ENCODE measurements at regions not wholly inside any gene's neighbourhood (a gene's known extent, or its start where the extent isn't known, plus 50 kb on each side); places are given as distances from the start of the nearest gene placed in this dataset.
"Not testable (repeated sequence)": the region's sequence is repeated elsewhere in the genome, so short reads cannot be mapped to it uniquely, and the experiment has no call there.

DNA sequence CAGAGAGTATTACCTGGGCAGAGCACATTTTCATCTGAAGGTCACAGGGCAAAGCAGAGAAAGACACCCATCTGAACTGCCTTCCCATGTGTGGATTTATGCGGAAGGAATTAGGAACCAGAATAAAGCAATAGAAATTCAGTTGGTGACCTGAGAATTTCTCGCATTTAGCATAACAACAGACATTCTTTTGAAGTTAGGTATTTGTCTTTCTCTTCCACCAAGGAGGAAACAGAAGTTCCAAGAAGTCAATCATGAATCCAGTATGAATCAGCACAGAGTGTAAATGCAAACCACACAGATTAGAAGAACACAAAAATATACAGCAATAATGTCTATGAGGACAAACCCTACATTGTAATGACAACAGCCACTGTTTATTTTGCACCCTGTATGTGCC is 515.2 kb upstream of the BRINP1 start:
- no peak for DNase-seq

DNA sequence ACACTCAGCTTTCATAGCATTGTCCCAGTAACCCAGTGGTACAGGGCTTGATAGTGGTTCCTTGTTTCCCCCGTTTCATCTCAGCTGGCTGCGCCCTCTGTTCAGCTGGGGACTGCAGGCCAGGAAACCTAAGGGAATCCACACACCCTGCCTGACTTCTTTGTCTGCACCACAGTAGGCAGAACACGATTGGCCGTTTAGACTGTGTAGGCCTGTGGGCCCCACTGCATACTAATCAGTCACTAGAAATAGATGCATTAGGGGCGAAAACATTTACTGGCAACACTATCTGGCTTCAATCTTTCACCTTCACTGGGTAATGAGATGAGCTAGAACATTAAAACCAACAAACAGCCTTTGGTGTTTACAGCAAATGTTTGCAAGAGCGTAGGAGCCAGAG is 512.7 kb upstream of the BRINP1 start:
- no peak for DNase-seq

DNA sequence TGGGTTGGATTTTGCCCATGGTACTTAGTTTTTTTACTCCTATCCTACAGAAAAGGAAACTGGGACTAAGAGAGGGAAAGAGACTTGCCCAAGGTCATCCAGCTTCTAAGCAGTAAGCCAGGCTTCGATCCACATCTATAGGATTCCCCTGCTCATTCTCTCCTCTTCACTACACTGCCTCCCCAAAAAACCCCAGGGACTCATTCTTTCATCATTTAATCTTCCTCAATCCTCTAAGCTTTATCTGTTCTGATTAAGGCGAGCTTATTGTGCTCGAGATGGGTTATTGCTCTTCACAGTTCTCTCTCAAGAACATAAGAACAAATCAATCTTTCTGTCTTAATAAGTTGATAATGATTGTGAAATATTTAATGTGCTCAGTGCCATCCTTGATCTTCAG is 511.1 kb upstream of the BRINP1 start:
- no peak for DNase-seq

DNA sequence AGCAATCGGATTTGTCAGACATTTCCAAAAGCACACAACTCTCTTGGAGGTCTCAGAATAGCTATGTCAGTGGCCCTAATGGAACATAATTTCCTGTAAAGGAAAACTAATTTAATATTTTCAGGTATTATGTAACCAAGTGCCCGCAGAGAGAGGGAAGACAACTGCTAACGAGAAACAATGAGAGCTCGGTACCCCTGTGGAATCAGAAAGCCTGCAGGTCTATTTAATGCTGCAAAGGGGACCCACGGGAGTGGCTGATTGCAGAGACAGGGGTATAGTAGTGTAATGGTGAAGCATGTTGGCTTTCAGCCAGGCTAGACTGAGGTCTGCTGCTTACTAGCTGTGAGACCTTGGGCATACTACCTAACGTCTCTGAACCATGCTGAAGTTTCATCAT is 508.1 kb upstream of the BRINP1 start:
- no peak for DNase-seq

DNA sequence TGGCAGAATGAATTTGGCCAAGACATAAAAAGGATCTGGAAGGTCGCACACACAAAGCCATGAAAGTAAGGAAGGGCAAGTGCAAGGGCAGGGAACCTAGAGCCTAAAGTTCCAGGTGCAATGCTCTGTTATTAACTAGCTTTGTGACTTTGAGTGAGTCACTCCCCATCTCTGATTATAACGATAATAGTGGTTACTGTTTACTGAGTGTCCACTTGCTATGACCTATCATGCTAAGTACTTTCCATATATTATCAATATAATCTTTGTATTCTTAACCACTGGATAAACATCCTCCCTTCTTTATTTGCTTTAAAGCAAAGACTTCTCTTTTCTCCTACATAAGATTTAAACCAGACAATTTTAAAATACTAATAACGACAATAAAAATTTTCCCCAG is 504.6 kb upstream of the BRINP1 start:
- DNase-seq: no peak

DNA sequence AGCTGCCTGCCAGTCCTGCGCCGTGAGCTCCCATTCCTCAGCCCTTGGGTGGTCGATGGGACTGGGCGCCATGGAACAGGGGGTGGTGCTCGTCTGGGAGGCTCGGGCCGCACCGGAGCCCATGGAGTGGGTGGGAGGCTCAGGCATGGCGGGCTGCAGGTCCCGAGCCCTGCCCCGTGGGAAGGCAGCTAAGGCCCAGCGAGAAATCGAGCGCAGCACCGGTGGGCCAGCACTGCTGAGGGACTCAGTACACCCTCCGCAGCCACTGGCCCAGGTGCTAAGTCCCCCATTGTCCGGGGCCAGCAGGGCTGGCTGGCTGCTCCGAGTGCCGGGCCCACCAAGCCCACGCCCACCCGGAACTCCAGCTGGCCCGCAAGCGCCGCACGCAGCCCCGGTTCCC is 501.0 kb upstream of the BRINP1 start:
- not testable (repeated sequence) for DNase-seq

DNA sequence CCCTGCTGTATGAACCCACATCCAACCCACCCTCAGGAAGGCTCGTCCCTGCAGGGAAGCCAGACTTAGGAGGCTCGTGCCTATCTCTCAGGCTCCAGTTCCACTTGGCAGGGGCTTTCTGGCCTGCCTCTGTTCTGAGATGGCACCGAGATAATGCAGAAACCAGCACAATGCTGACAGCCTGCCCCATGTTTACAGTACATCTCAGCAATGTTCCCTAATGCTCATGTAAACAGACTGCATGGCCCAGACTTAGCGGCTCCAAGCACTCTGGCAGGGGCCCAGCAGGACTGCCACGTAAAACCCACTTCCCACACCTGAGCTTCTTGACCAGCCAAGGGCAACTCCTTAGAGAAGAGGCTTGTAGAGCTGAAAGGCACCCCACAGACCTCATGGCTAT is 499.5 kb upstream of the BRINP1 start:
- no peak for DNase-seq

DNA sequence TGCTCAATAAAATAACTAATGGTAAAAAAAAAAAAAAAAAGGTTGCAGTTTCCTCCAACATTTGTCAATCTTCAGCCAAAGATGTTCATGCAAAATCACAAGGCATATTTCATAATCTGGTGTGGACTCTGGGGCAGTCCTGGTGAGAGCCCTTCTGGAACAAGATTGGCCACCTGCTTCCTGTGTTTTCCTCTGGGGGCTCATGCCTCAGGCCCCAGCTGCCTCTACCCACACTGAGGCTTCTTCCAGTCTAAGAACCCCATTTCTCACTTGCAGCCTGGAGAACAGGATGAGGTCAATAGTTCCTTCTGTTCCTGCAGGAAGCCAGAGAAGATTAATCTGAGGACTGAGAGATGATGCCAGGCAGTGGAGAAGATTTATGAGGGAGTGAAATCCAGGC is 492.6 kb upstream of the BRINP1 start:
- no peak for DNase-seq

DNA sequence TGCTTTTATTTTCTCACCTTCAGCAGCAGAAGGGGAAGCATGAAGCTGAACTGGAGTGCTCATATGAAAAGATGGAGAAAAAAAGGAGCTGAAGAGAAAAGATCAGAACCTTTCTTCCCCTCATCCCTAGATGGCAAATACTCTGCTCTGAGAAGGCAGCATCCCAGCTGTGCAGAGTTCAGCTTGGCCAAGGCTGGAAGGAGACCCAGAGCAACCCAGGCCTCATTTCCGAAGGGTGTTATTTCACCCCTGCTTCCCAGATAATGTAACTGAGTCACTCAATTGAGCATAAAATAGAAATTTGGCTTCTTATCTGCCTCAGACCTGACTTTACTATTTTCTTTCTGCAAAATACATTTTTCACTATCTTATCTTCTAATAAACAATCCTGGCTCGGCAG is 489.9 kb upstream of the BRINP1 start:
- DNase-seq: no peak

DNA sequence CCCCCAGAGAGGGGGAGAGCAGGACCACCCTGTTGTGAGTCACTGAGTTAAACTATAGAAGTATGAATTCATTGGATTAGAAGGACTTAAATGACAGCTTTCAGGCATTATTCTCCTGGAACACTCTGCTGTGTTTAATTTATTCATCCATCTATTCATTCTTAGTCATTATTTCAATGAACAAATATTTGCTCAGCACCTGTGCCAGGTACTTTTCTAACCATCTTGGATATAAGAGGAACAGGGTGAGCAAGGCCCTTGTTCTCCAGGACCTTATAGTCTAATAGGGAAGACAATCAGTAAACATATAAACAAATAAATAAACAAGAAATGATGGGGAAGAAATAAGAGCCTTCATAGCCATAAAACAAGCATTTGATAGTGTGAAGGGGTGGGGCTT is 483.9 kb upstream of the BRINP1 start:
- no peak for DNase-seq

DNA sequence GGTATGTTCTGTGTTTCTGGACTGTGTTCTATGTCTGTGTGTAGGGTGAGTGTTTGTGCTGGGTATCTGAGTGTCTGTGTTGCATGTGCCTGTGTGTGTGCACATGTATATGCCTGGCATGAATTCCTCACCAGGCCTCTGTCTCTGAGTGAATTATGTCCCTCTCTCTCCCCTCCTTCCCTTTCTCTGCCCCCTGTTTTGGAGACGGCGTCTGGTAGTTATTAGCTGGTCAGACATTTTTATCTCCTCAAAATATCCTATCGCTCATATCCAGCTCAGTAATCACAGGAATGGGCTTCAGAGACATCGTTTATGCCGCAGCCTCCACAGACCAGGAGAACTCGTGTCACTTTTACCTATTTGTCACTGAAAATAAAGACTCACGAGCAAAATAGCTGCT is 483.2 kb upstream of the BRINP1 start:
- DNase-seq: no peak

DNA sequence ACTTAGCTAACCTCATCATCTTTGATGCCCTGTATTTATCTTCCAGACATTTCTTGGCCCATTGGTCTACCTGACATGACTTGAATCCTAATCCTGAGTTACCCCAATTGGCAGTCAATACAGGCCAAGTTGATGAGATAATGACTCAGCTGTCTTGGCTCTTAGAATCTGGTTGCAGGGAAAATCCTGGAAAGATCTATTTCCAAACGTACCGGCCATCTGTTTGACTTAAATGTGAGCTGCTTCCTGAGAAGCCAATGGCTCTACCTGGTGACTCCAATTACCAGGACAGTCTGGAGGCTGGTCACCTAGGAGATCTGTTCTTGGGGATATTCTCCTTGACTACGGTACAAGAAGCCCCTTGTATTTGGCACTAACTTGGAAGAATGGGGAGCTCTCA is 475.2 kb upstream of the BRINP1 start:
- DNase-seq: no peak

DNA sequence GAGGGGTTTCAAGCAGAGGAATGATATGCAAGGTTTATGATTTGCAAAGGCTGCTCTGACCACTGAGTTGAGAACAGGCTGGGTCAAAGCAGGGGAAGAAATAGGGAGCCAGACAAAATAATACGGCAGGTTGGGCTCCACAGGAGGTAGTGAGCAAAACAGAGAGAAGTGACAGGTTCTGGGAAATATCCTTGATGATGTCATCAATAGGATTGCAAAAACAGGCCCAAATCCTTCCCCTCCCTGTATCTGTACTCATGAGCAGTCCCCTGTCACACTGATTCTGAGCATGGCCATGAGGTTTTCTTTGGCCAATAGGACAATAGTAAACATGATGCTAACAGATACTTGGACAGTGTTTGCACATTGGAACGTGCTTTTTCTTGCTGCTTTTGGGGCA is 471.8 kb upstream of the BRINP1 start:
- DNase-seq: no peak

DNA sequence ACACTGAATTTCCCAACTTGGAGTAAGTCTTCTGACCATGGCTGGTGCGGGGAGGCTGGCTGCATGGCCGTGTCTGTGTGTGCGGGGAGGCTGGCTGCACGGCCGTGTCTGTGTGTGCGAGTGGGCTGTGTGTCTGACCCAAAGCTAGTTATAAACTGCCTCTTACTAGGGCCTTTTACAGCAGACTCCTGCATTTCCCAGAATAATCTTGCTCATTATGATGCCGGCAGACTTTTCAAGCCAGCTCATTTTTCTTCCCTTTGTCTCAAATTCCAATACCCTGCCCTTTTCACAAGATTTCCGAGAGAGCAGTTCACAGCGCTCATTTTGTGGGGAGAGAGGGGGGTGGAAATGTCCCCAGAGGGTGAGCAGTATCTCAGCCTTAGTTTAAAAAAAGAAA is 470.7 kb upstream of the BRINP1 start:
- DNase-seq: no peak

DNA sequence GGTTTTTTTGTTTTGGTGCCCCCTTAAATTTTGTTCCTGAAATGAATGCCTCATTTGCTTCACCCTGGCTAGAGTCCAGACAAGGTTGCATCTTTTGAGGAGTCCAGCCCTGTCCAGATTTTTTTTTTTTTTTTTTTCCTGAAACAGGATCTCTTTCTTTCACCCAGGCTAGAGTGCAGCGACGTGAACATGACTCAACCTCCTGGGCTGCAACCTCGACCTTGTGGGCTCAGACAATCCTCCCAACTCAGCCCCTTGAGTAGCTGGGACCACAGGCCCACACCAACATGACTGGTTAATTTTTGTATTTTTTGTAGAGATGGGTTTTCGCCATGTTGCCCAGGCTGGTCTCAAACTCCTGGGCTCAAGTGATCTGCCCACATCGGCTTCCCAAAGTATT is 469.0 kb upstream of the BRINP1 start:
- no peak for DNase-seq

DNA sequence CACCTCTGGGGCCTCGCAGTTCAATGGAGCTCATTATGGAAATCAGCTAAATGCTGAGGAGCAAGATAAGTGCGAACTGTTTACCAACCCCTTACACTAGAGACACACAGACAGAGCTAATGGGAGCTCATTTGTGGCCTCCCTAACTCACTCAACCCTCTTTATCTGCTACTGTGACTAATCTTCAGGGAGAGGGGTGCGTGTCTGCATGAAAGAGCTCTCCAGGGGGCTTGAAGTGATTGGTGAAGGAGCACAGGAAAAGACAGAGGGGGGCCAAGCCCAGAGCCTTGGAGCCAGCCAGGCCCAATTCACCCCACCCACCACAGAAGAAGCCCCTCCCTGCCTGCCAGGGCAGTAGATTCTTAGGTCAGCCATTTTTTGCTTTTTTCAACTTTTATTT is 466.8 kb upstream of the BRINP1 start:
- DNase-seq: no peak

DNA sequence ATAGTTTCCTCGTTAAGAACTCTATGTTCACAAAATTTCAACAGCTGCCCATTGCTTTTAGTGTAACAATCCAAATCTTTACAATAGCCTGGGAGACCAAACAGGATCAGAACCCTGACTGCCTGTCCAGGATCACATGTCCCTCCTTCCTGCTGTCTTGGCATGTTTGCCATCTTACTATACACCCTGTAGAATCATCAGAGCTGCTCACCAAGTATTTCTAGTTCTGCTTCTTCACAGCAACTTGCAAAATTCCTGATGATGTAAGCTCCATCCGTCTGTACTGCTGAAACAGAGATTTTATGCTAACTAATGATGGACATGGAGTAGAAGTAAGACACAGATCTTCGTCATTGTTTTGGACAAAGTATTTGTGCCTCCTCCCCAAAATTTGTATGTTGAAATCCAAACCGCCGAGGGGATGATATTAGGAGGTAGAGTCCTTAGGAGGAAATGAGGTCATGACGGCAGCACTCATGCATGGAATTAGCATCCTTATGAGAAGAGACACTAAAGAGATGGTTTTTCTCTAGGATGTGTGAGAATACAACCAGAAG is 464.9 kb upstream of the BRINP1 start:
- no peak for DNase-seq

DNA sequence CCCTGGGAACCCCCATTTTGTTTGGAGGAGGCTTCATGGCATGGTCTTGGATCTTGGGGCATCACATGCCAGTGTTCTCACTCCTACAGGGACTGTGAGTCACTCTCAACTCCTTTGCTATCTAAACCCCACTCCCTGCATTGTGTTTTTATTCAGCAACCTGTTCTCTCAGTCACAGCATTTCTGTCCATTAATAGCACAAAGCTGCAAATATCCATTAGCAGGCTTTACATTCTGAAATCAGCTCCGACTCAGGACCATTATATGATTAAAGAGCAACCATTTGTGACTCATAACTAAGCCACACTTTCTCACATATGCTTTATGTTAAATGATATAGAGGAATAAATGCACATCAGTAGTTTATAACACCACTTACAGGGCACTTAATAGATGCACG is 462.1 kb upstream of the BRINP1 start:
- DNase-seq: no peak

DNA sequence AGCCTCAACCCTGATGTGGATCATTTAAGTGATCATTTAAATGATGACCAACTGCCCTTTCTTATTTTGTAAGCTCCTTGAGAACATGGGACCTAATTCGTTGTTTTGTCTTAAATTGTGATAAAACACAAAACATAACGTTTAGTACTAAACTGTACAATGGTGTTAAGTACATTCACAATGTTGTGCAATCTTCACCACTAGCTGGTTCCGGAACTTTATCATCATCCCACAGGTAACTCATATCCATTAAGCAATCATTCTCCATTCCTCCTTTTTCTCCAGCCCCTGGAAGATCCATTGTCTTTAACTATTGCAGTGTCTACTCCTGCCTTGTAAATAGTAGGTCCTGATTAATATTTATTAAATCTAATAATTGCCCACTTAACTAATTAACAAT is 460.5 kb upstream of the BRINP1 start:
- DNase-seq: no peak

DNA sequence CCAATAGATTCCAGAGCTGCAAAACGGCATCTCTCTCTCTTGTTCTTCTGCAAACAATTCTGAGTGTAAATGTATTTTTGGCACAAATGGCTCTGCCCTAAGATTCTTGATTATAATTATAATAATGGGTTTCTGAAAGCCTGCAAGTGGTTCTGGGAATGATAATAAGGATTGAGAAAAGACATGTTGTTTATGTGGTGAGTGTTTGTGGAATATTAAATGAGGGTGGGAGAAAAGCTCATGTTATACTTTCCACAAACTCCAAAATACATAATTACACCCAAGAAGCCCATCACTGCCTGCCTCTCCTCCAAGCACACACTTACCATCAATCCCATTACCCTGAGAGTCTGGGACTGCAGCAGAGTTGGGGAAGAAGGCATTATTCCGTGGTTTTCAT is 460.0 kb upstream of the BRINP1 start:
- DNase-seq: no peak

DNA sequence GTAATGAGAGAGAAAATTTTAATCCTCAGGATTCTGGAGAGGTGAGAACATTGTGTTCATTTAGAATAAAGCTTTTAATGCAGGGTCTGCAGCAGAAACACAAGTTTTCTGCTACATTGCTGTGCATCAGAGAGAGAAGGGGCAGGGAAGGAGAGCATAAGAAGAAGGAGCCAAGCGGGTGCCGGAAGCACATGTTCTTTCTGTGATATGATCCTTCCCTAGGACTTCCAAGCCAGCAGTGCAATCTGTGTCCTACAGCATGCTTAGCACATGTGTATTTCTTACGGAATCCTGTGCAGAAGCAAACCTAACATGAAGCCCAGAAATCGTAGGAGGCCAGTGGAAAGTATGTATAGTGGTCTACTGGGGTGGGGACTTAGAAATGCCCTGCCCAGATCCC is 458.3 kb upstream of the BRINP1 start:
- no peak for DNase-seq

DNA sequence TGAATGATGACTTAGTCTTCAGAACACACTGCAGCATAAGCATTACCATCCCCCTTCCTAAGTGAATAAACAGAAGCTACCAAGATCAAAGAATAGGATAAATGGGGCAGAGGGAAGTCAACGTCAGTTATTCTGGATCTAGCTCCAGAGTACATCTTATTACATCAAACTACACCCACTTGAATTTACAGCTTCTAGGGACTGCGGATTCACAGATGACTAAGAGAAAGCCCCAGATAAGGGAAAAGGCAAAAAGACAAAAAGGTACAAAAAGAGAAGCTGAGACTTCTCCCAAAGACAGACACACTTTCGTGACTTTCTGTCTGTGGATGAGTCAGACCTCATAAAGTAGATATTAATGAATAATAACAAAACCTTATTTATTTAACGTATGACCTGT is 457.9 kb upstream of the BRINP1 start:
- DNase-seq: no peak

DNA sequence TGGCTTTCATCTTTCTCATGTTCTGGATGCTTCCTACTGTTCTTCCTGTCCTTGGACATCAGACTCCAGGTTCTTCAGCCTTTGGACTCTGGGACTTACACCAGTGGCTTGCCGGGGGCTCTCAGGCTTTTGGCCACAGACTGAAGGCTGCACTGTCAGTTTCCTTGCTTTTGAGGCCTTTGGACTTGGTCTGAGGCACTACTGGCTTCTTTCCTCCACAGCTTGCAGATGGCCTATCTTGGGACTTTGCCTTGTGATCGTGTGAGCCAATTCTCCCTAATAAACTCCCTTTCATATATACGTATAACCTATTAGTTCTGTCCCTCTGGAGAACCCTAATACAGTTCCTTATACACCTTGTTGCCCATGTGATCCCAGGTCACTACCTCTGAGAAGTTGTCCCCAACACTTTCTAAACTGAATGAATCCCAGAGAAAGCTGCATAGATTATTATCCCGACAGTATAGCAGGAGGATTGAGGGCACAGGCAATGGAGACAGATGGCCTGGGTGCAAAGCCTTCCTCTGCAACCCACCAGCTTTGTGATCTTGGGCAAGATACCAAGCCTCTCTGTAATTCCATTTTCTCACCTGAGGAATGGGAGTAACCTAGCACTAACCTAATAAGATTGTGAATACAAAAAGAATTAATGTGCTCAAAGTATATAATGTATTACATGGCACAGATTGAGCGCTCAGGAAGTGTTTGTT is 449.6 kb upstream of the BRINP1 start:
- DNase-seq: no peak

DNA sequence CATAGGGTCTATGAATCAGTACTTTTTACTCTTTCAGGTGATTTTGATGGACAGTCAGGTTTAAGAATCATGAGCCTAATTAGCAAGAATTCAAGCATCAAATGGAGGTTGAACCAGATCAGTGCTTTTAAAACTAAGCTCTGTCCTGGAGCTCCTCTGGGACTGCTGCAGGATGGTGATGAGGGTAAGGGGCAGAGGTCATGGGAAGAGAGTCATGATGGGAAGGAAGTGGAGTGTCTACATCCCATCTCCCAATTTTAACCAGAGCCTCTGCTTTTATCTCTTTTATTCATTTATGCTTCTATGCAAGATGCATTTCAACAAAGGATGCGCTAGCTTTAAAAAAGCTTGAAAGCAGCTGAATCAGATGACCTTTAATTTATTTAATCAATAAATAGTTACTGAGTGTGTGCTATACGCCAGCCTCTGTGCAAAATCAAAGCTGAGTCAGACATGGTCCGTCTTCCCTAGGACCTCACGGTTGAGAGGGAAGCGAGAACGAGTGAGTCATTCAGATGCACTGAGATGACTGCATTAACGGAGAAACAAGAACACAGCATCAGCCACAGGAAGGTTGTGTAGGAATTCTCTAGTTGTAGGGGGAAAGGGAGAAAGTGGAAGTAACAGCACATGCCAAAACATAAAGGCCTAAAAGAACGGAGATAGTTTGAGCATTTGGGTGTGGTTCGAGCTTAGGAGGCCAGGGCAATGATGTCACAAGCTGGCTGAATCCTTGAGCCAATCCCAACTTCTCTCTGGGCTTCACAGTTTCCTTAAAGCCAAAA is 441.6 kb upstream of the BRINP1 start:
- no peak for DNase-seq

DNA sequence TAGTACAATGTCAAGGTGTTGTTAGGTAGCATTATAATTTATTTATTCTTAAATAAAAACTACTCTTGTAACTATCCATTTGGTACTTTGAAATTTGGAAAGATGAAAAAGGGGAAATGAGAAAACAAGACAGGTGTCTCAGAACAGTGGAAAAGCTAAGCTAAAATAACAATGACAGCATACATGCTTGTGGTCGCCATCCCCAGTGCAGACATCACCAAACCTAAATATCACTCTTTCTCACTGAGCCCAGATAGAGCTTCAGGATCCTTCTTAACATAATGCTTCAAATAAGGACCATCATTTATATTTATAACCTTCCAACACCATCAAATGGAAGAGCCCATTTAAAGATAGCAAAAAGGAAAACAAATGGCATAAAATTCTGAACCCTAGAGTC is 434.4 kb upstream of the BRINP1 start:
- DNase-seq: no peak

Measured in activated CD4-positive, alpha-beta T cell treated with anti-CD3 and anti-CD28 coated beads, Interleukin-2, Interleukin-6, amounts not matched to agents 100 ng/mL and 50 ng/mL, durations not matched to agents 16 hours and 8 hours (primary cell).